SK-N-SH treated with all-trans-retinoic acid at 6 μM for 48 hours (cell line): ENCODE measurements at regions not wholly inside any gene's neighbourhood (a gene's known extent, or its start where the extent isn't known, plus 50 kb on each side); places are given as distances from the start of the nearest gene placed in this dataset.

Experiments
- ATAC-seq: fragments of 200-7000 bp; cut with Tn5 transposase; 3 replicates; pipeline ENCODE4 v1.9.1; 2020; ENCODE audit warnings: mild to moderate bottlenecking, moderate library complexity
- ARNTL ChIP-seq: fragments of 450-650 bp; formaldehyde crosslinking; IDR thresholded peaks from 2 replicates; pipeline ENCODE4 v1.5.0; 2020; ENCODE audit warnings: low read depth, mild to moderate bottlenecking, moderate library complexity, borderline replicate concordance
- BACH2 ChIP-seq: fragments of 250-450 bp; sonication (Bioruptor Pico); IDR thresholded peaks from 2 replicates; pipeline ENCODE4 v1.9.0; 2021; ENCODE audit warnings: mild to moderate bottlenecking, borderline replicate concordance
- CSDC2 ChIP-seq: fragments of 250-450 bp; sonication (Bioruptor Pico); IDR thresholded peaks from 2 replicates; pipeline ENCODE4 v1.5.0; 2020; ENCODE audit warnings: mild to moderate bottlenecking, moderate library complexity
- ESRRG ChIP-seq: fragments of 250-450 bp; sonication (Bioruptor Pico); IDR thresholded peaks from 2 replicates; pipeline ENCODE4 v1.6.1; 2021; ENCODE audit warnings: mild to moderate bottlenecking
- GLIS3 ChIP-seq: fragments of 250-450 bp; sonication (Bioruptor Pico); IDR thresholded peaks from 2 replicates; pipeline ENCODE4 v1.5.0; 2020; ENCODE audit warnings: mild to moderate bottlenecking, moderate library complexity
- ISL1 ChIP-seq: fragments of 250-450 bp; sonication (Bioruptor Pico); IDR thresholded peaks from 2 replicates; pipeline ENCODE4 v2.1.2; 2022; ENCODE audit warnings: mild to moderate bottlenecking, moderate library complexity
- OSR1 ChIP-seq: fragments of 250-450 bp; sonication (Bioruptor Pico); IDR thresholded peaks from 2 replicates; pipeline ENCODE4 v1.8.0; 2022; ENCODE audit warnings: moderate library complexity, mild to moderate bottlenecking, inconsistent platforms
- PPARA ChIP-seq: fragments of 250-450 bp; sonication (Bioruptor Pico); IDR thresholded peaks from 2 replicates; pipeline ENCODE4 v1.5.0; 2020; ENCODE audit warnings: mild to moderate bottlenecking, borderline replicate concordance
- RARB ChIP-seq: fragments of 250-450 bp; sonication (Bioruptor Pico); IDR thresholded peaks from 2 replicates; pipeline ENCODE4 v1.8.0; 2021; ENCODE audit warnings: mild to moderate bottlenecking, moderate library complexity
- SNAI2 ChIP-seq: fragments of 250-450 bp; sonication (Bioruptor Pico); IDR thresholded peaks from 2 replicates; pipeline ENCODE4 v1.5.0; 2020; ENCODE audit warnings: mild to moderate bottlenecking, moderate library complexity
- TCF4 ChIP-seq: fragments of 250-450 bp; sonication (Bioruptor Pico); IDR thresholded peaks from 2 replicates; pipeline ENCODE4 v1.8.0; 2021; ENCODE audit warnings: mild to moderate bottlenecking, moderate library complexity, borderline replicate concordance
- TOX ChIP-seq: fragments of 250-450 bp; sonication (Bioruptor Pico); IDR thresholded peaks from 2 replicates; pipeline ENCODE4 v1.8.0; 2021; ENCODE audit warnings: mild to moderate bottlenecking, moderate library complexity, borderline replicate concordance
- ZC3H10 ChIP-seq: fragments of 250-450 bp; sonication (Bioruptor Pico); IDR thresholded peaks from 2 replicates; pipeline ENCODE4 v1.5.1; 2021; ENCODE audit warnings: mild to moderate bottlenecking, moderate library complexity
- ZFP3 ChIP-seq: fragments of 250-450 bp; sonication (Bioruptor Pico); IDR thresholded peaks from 2 replicates; pipeline ENCODE4 v1.5.0; 2020; ENCODE audit warnings: mild to moderate bottlenecking, moderate library complexity
- ZFP30 ChIP-seq: fragments of 450-650 bp; formaldehyde crosslinking; IDR thresholded peaks from 2 replicates; pipeline ENCODE4 v1.5.0; 2022; ENCODE audit warnings: mild to moderate bottlenecking, moderate library complexity
- ZNF565 ChIP-seq: fragments of 450-650 bp; formaldehyde crosslinking; conservative IDR thresholded peaks from 2 replicates; pipeline ENCODE4 v1.5.0; 2020; ENCODE audit warnings: low read depth, mild to moderate bottlenecking, moderate library complexity
- ZNF70 ChIP-seq: fragments of 450-650 bp; formaldehyde crosslinking; IDR thresholded peaks from 2 replicates; pipeline ENCODE4 v1.5.0; 2020; ENCODE audit warnings: mild to moderate bottlenecking, moderate library complexity
- ZNF8 ChIP-seq: fragments of 450-650 bp; formaldehyde crosslinking; IDR thresholded peaks from 2 replicates; pipeline ENCODE4 v1.5.0; 2020; ENCODE audit warnings: mild to moderate bottlenecking, moderate library complexity
- TF ChIP-seq, protein P1 (sequence below): fragments of 250-450 bp; sonication (Bioruptor Pico); IDR thresholded peaks from 2 replicates; pipeline ENCODE4 v1.5.1; 2021; ENCODE audit warnings: mild to moderate bottlenecking, moderate library complexity
- TF ChIP-seq, protein P2 (sequence below): fragments of 250-450 bp; sonication (Bioruptor Pico); IDR thresholded peaks from 2 replicates; pipeline ENCODE4 v1.8.0; 2021; ENCODE audit warnings: low read depth, mild to moderate bottlenecking, moderate library complexity, borderline replicate concordance
- TF ChIP-seq, protein P3 (sequence below): fragments of 250-450 bp; sonication (Bioruptor Pico); IDR thresholded peaks from 2 replicates; pipeline ENCODE4 v1.5.1; 2020; ENCODE audit warnings: low read depth, mild to moderate bottlenecking, moderate library complexity
- TF ChIP-seq, protein P4 (sequence below): fragments of 250-450 bp; sonication (Bioruptor Pico); IDR thresholded peaks from 2 replicates; pipeline ENCODE4 v1.8.0; 2020; ENCODE audit warnings: mild to moderate bottlenecking, moderate library complexity, borderline replicate concordance
- TF ChIP-seq, protein P5 (sequence below): fragments of 250-450 bp; sonication (Bioruptor Pico); IDR thresholded peaks from 2 replicates; pipeline ENCODE4 v1.5.0; 2020; ENCODE audit warnings: mild to moderate bottlenecking, moderate library complexity

DNA sequence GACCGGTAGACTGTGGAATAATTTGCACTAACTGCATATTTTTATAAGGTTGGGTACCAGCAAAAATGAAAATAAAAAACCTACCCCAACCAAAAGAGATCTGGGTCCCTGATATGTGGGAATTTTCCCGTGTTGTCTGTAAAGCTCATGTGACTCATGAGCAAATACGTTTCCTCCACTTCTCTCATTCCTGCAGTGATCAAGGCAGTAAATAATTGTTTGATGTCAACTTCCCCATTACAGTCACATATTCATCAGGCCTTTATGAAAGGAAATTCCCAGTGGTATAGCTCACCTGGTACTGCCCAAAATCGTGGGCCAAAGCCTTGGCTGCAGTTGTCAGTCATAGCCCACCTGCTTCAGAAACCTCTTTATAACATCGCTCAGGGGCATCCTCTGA is 166.0 kb upstream of the ANK3 start:
- no peak for ATAC-seq
- no peak for TF ChIP-seq BACH2 (CRISPR knock-in tag)

DNA sequence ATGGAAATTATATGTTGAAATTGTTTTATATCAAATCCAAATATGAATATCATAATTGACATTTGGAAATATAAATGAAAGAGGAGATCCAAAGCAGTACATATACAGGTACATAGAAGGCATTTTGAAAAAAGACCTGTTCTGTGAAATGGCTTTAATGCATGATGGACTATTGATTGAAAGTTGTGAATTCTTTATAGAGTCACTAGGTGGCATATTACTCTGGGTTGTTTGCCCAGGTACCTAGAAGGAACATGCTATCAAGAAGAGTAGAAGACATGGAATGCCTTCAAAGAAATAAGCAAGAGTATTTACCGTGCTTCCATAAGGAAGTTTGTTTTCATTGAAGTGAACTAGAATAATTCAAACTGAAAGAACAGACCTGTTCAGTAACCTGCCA is 160.0 kb upstream of the ANK3 start:
- peak; percentile 66; the same call in 2 of the 3 replicates for ATAC-seq
- TF ChIP-seq ZNF565 (no peak), ZFP30 (no peak), RARB (CRISPR knock-in tag) (no peak), ZFP3 (CRISPR knock-in tag) (no peak), TCF4 (CRISPR knock-in tag) (no peak), TOX (no peak), ESRRG (CRISPR knock-in tag) (no peak), PPARA (no peak), CSDC2 (CRISPR knock-in tag) (no peak), GLIS3 (CRISPR knock-in tag) (no peak), ZNF70 (CRISPR knock-in tag) (no peak), ISL1 (no peak), ZNF8 (CRISPR knock-in tag) (no peak)
- TF ChIP-seq, protein P1, sequence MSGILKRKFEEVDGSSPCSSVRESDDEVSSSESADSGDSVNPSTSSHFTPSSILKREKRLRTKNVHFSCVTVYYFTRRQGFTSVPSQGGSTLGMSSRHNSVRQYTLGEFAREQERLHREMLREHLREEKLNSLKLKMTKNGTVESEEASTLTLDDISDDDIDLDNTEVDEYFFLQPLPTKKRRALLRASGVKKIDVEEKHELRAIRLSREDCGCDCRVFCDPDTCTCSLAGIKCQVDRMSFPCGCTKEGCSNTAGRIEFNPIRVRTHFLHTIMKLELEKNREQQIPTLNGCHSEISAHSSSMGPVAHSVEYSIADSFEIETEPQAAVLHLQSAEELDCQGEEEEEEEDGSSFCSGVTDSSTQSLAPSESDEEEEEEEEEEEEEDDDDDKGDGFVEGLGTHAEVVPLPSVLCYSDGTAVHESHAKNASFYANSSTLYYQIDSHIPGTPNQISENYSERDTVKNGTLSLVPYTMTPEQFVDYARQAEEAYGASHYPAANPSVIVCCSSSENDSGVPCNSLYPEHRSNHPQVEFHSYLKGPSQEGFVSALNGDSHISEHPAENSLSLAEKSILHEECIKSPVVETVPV = no peak
- TF ChIP-seq, protein P2, sequence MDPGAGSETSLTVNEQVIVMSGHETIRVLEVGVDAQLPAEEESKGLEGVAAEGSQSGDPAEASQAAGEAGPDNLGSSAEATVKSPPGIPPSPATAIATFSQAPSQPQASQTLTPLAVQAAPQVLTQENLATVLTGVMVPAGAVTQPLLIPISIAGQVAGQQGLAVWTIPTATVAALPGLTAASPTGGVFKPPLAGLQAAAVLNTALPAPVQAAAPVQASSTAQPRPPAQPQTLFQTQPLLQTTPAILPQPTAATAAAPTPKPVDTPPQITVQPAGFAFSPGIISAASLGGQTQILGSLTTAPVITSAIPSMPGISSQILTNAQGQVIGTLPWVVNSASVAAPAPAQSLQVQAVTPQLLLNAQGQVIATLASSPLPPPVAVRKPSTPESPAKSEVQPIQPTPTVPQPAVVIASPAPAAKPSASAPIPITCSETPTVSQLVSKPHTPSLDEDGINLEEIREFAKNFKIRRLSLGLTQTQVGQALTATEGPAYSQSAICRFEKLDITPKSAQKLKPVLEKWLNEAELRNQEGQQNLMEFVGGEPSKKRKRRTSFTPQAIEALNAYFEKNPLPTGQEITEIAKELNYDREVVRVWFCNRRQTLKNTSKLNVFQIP (CRISPR knock-in tag) = no peak
- TF ChIP-seq, protein P3, sequence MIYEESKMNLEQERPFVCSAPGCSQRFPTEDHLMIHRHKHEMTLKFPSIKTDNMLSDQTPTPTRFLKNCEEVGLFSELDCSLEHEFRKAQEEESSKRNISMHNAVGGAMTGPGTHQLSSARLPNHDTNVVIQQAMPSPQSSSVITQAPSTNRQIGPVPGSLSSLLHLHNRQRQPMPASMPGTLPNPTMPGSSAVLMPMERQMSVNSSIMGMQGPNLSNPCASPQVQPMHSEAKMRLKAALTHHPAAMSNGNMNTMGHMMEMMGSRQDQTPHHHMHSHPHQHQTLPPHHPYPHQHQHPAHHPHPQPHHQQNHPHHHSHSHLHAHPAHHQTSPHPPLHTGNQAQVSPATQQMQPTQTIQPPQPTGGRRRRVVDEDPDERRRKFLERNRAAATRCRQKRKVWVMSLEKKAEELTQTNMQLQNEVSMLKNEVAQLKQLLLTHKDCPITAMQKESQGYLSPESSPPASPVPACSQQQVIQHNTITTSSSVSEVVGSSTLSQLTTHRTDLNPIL (CRISPR knock-in tag) = no peak

DNA sequence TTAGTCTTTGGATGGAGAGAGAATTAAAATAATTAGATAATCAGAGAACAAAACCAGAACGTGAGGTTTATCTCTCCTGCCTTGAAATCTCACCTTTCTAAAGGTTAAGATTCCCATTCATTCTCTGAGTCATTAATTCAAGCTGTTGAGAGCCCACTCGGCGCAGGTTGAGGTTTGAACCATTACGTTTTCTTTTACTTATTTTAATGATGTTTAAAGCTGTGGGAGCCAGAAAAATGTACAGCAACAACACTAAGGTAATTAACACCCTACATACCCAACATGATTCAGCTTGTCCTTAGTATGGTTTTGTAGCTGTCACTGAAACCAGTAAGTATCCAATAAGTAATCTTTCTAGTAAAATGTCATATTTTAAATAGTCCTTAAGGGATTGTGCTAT is 153.0 kb upstream of the ANK3 start:
- no peak for ATAC-seq
- no peak for TF ChIP-seq CSDC2 (CRISPR knock-in tag)
- TF ChIP-seq ISL1 = no peak
- no peak for TF ChIP-seq ZC3H10
- TF ChIP-seq, protein P4, sequence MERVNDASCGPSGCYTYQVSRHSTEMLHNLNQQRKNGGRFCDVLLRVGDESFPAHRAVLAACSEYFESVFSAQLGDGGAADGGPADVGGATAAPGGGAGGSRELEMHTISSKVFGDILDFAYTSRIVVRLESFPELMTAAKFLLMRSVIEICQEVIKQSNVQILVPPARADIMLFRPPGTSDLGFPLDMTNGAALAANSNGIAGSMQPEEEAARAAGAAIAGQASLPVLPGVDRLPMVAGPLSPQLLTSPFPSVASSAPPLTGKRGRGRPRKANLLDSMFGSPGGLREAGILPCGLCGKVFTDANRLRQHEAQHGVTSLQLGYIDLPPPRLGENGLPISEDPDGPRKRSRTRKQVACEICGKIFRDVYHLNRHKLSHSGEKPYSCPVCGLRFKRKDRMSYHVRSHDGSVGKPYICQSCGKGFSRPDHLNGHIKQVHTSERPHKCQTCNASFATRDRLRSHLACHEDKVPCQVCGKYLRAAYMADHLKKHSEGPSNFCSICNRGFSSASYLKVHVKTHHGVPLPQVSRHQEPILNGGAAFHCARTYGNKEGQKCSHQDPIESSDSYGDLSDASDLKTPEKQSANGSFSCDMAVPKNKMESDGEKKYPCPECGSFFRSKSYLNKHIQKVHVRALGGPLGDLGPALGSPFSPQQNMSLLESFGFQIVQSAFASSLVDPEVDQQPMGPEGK (CRISPR knock-in tag) = no peak
- TF ChIP-seq ZNF8 (CRISPR knock-in tag) = no peak
- TF ChIP-seq, protein P5, sequence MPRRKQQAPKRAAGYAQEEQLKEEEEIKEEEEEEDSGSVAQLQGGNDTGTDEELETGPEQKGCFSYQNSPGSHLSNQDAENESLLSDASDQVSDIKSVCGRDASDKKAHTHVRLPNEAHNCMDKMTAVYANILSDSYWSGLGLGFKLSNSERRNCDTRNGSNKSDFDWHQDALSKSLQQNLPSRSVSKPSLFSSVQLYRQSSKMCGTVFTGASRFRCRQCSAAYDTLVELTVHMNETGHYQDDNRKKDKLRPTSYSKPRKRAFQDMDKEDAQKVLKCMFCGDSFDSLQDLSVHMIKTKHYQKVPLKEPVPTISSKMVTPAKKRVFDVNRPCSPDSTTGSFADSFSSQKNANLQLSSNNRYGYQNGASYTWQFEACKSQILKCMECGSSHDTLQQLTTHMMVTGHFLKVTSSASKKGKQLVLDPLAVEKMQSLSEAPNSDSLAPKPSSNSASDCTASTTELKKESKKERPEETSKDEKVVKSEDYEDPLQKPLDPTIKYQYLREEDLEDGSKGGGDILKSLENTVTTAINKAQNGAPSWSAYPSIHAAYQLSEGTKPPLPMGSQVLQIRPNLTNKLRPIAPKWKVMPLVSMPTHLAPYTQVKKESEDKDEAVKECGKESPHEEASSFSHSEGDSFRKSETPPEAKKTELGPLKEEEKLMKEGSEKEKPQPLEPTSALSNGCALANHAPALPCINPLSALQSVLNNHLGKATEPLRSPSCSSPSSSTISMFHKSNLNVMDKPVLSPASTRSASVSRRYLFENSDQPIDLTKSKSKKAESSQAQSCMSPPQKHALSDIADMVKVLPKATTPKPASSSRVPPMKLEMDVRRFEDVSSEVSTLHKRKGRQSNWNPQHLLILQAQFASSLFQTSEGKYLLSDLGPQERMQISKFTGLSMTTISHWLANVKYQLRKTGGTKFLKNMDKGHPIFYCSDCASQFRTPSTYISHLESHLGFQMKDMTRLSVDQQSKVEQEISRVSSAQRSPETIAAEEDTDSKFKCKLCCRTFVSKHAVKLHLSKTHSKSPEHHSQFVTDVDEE (CRISPR knock-in tag) = no peak
- TF ChIP-seq ZNF70 (CRISPR knock-in tag) = no peak
- no peak for TF ChIP-seq ZFP3 (CRISPR knock-in tag)
- no peak for TF ChIP-seq ARNTL (CRISPR knock-in tag)
- no peak for TF ChIP-seq RARB (CRISPR knock-in tag)
- TF ChIP-seq, protein P3 (CRISPR knock-in tag) = no peak
- TF ChIP-seq, protein P2 (CRISPR knock-in tag) = no peak
- TF ChIP-seq, protein P1 = no peak
- TF ChIP-seq SNAI2 (CRISPR knock-in tag) = no peak
- no peak for TF ChIP-seq OSR1 (CRISPR knock-in tag)
- TF ChIP-seq TOX = no peak
- TF ChIP-seq PPARA = no peak
- TF ChIP-seq ZFP30 = no peak
- no peak for TF ChIP-seq ESRRG (CRISPR knock-in tag)
- no peak for TF ChIP-seq BACH2 (CRISPR knock-in tag)
- TF ChIP-seq, all 23 proteins: peak for 0
